ENCODE measurements at regions not wholly inside any gene's neighbourhood (a gene's known extent, or its start where the extent isn't known, plus 50 kb on each side); places are given as distances from the start of the nearest gene placed in this dataset.

DNA sequence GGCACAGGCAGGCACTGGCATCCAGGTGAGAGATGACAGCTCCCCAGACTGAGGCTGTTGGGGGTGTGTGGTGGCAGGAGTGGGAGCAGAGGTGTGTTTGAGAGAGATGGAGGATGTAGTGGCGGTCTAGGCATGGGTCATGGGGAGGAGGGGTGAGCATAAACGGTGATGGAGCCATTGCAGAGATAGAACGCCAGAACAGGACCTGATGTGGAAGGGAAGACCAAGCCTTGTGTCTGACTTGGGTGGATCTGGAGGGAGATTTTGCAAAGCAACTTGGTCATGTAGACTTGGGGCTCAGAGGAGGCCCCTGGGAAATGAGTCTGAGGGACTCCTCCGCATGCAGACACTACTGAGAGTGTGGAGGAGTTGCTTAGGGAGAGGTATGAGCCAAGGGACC, 50.0 kb upstream of the CLDN5 start:
- Histone ChIP-seq H3K9me3 (no peaks in the 10 kb centered on the region), H3K4me3 (no peak overlapping the region), H3K36me3 (no peaks in the 10 kb centered on the region), H3K27me3 (no peaks in the 10 kb centered on the region), H3K4me1 (peaks cover 0 to 13% of the 10 kb centered on the region in 2 donors), H3K27ac (no peak overlapping the region)
- no peak for DNase-seq (ENCODE audit: low spot score)
- TF ChIP-seq CTCF (IDR thresholded peaks at IDR 0.05): no peak

DNA sequence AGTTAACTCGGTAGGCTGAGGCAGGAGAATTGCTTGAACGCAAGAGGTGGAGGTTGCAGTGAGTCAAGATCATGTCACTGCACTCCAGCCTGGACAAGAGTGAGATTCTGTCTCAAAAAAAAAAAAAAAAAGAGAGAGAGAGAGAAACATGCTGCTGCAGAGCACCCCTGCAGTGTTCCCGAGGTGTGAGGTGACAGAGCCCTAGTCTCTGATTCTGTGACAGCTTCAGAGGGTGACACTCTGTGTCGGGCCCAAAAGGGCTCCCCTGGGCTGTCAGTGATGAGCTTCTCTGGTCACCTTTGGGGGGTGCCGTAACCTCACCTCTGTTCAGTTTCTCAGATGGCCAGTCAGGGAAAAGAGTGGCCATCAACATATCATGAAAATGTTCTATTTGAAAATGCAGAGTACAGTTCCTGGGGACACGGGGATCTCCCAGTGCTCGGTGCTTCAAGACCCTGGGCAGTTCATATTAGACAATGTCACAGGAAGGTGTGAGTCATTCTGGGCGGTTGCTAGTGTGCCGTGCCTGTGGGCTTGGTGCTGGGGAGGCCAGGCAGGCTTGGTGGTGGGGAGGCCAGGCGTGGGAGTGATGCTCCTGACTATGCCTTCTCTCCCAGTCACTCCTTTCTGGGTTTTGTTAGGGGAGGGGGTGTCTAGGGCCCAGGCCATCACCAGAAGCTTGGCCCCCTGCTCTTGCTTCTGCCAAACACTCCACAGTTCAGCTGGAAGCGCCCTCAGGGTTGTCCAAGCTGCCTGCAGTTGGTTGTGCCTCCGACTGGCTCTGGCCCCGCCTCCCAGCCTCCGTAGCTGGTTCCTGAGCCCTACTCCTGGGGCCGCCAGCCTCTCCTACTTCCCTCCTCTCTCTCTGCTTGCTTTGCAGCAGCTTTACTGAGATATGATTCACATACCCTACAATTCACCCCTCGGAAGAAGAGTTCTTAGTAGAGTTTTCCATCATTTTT, 52.5 kb upstream of the CLDN5 start:
- Histone ChIP-seq H3K36me3 (no peaks in the 10 kb centered on the region), H3K9me3 (no peaks in the 10 kb centered on the region), H3K27me3 (no peaks in the 10 kb centered on the region), H3K4me3 (no peak overlapping the region), H3K4me1 (peaks cover 0 to 13% of the 10 kb centered on the region in 2 donors), H3K27ac (peak overlapping the region; percentile 44 to 51)
- no peak for DNase-seq (ENCODE audit: low spot score)
- no peak for TF ChIP-seq CTCF (IDR thresholded peaks at IDR 0.05)

DNA sequence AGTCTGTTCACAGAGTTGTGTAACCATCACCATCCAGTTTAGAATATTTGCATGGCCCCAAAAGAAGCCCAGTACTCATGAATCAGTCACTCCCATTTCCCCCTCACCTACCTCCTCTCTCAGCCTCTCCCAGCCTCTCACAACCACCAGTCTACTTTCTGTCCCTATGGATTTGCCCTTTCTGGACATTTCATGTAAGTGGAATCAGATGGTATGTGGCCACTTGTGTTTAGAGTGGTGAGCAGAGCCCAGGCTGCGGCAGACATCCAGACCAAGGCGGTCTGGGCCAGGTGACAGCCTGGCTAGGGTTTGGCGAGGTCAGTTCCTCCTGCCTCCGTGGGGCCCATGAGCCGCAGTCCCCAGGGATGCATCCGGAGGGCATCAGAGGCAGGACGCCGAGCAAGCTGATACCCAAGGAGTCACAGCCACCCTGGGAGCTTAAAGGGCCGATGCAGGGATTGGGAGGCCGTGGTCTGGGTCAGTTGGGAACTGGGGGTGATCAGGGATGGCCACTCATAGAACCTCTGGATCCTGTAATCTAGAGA, 53.3 kb upstream of the CLDN5 start:
- Histone ChIP-seq H3K9me3 (no peaks in the 10 kb centered on the region), H3K4me3 (no peak overlapping the region), H3K27ac (peak overlapping the region in 1 of 2 donors; percentile 51), H3K4me1 (peaks cover 0 to 10% of the 10 kb centered on the region in 2 donors), H3K36me3 (no peaks in the 10 kb centered on the region), H3K27me3 (no peaks in the 10 kb centered on the region)
- no peak for DNase-seq (ENCODE audit: low spot score)
- TF ChIP-seq CTCF (IDR thresholded peaks at IDR 0.05): no peak

DNA sequence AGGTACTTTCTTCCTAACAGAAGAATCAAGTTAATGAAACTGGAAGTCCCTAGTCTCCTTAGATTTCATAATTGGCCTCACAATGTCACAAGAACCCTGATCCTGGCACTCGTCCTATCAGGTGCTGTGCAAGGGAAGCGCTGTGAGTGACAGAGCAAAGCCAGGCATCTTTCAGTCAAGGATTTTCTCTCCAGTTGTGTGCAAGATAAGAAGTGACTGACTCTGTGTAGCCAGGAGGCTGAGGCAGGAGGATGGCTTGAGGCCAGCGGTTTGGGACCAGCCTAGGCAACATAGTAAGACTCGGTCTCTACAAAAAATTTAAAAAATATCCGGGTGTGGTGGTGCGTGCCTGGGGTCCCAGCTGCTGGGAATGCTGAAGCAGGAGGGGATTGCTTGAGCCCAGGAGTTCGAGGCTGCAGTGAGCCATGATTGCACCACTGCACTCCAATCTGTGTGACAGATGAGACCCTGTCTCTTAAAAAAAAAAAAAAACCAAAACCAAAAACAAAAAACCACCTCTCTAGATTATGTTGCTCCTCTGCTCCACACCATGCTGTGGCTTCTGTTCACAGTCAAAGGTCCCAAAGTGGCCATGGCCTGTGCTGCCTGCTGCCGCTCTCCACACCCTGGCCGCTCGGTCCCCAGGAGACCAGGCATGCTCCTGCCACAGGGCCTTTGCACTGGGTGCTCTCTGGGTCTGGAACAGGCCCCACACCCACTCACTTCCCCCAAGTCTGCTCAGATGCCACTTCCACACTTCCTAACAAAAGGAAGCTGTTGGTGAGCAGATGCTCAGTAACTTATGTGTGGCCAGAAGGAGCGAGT, 54.2 kb upstream of the CLDN5 start:
- H3K36me3 ChIP-seq: no peaks in the 10 kb centered on the region
- no peak for DNase-seq (ENCODE audit: low spot score)
- peaks cover 0 to 10% of the 10 kb centered on the region in 2 donors for H3K4me1 ChIP-seq
- no peaks in the 10 kb centered on the region for H3K27me3 ChIP-seq
- no peak overlapping the region for H3K4me3 ChIP-seq
- peak overlapping the region in 1 of 2 donors; percentile 7 for H3K27ac ChIP-seq
- TF ChIP-seq CTCF (IDR thresholded peaks at IDR 0.05): no peak
- H3K9me3 ChIP-seq: no peaks in the 10 kb centered on the region

DNA sequence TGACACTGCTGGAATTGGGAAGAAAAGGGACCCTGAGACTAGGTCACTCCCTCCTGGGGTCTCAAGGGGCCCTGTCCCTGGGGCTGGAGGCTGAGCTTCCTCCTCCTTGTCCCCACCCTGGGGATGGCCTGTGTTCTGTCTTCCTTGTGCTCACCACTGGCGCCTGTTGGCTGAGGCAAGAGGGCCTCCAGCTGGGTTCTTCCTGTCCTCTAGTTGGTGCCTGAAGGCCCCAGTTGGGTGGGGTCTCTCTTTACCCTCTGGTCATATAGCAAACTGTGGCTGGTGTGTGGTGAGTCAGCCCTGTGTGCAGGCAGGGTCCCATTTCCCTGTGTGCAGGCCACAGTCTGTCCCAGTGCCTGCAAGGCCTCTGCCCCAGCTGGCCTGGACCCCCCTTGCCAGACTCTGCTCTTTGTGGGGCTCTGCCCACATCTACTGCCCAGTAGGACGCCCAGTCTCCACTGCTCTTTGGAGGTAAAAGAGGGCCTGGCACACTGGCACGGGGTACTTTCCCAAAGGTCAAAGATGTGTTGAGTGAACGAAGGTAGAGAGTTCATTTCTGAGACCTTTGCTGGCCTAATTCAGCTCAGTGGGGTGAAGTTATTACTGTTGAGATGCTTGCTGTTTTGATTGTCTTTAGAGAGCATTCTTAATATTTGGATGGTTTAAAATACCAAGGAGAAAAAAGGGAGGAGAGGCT, 55.1 kb upstream of the CLDN5 start:
- TF ChIP-seq CTCF (IDR thresholded peaks at IDR 0.05): no peak
- Histone ChIP-seq H3K36me3 (no peaks in the 10 kb centered on the region), H3K27ac (peak overlapping the region; percentile 7 to 39), H3K9me3 (no peaks in the 10 kb centered on the region), H3K27me3 (no peaks in the 10 kb centered on the region), H3K4me3 (no peak overlapping the region), H3K4me1 (peaks cover 0 to 10% of the 10 kb centered on the region in 2 donors)
- no peak for DNase-seq (ENCODE audit: low spot score)
